Endodermal cell (in vitro differentiated cells): ENCODE measurements at regions not wholly inside any gene's neighbourhood (a gene's known extent, or its start where the extent isn't known, plus 50 kb on each side); places are given as distances from the start of the nearest gene placed in this dataset.

Experiments used
- DNase-seq: peaks from one replicate; pipeline ENCODE4 v3.0.0-alpha.2; 2017
- H3K27ac ChIP-seq: 2 replicates; pipeline ENCODE4 v1.5.1; 2013; ENCODE audit warnings: mild to moderate bottlenecking, low read depth, low read length, moderate library complexity
- H3K27me3 ChIP-seq: 2 replicates; pipeline ENCODE4 v1.6.1; 2013; ENCODE audit warnings: mild to moderate bottlenecking, low read length, moderate library complexity; ENCODE audit not compliant: insufficient read depth, control insufficient read depth, poor library complexity, severe bottlenecking
- H3K36me3 ChIP-seq: 2 replicates; pipeline ENCODE4 v1.7.0; 2013; ENCODE audit warnings: mild to moderate bottlenecking, low read length, moderate library complexity; ENCODE audit not compliant: control insufficient read depth, insufficient read depth
- H3K4me1 ChIP-seq: one replicate; pipeline ENCODE4 v1.7.0; 2013; ENCODE audit warnings: low read length; ENCODE audit not compliant: control insufficient read depth, insufficient read depth
- H3K4me3 ChIP-seq: 2 replicates; pipeline ENCODE4 v1.5.1; 2013; ENCODE audit warnings: mild to moderate bottlenecking, low read length, moderate library complexity
- H3K9ac ChIP-seq: 2 replicates; pipeline ENCODE4 v1.6.1; 2013; ENCODE audit warnings: mild to moderate bottlenecking, low read length, moderate library complexity; ENCODE audit not compliant: poor library complexity, severe bottlenecking; ENCODE audit errors: extremely low read depth
- H3K9me3 ChIP-seq: 2 replicates; pipeline ENCODE4 v1.6.1; 2013; ENCODE audit warnings: mild to moderate bottlenecking, low read length, moderate library complexity; ENCODE audit not compliant: control insufficient read depth
- H3K27ac Mint-ChIP-seq: 2 replicates; pipeline ENCODE4 v1.8.0; 2020; ENCODE audit warnings: mixed read lengths
- H3K27me3 Mint-ChIP-seq: 2 replicates; pipeline ENCODE4 v1.8.0; 2021; ENCODE audit warnings: mild to moderate bottlenecking, mixed read lengths; ENCODE audit not compliant: insufficient read depth
- H3K36me3 Mint-ChIP-seq: 2 replicates; pipeline ENCODE4 v1.8.0; 2020; ENCODE audit warnings: low read depth, mixed read lengths
- H3K4me1 Mint-ChIP-seq: 2 replicates; pipeline ENCODE4 v1.8.0; 2020; ENCODE audit warnings: mixed read lengths
- H3K4me3 Mint-ChIP-seq: 2 replicates; pipeline ENCODE4 v1.8.0; 2020; ENCODE audit warnings: mild to moderate bottlenecking, moderate library complexity, mixed read lengths
- H3K9me3 Mint-ChIP-seq: 2 replicates; pipeline ENCODE4 v1.8.0; 2020; ENCODE audit warnings: mild to moderate bottlenecking, mixed read lengths
- CTCF ChIP-seq: fragments of 200-600 bp; sonication (generic); conservative IDR thresholded peaks from 2 replicates; pipeline ENCODE4 v1.5.0; 2021; ENCODE audit warnings: antibody characterized with exemption, mild to moderate bottlenecking
- WGBS, 2 experiments: methylation state at CpG; one replicate each; pipeline versions ENCODE4 v1.1.5 to v1.1.7; 2013; ENCODE audit warnings: missing lambda C conversion rate in 2 of 2, mixed read lengths in 1 of 2; ENCODE audit not compliant: insufficient coverage in 1 of 2, insufficient read length in 1 of 2; 5-methylcytosine and 5-hydroxymethylcytosine counted together

DNA sequence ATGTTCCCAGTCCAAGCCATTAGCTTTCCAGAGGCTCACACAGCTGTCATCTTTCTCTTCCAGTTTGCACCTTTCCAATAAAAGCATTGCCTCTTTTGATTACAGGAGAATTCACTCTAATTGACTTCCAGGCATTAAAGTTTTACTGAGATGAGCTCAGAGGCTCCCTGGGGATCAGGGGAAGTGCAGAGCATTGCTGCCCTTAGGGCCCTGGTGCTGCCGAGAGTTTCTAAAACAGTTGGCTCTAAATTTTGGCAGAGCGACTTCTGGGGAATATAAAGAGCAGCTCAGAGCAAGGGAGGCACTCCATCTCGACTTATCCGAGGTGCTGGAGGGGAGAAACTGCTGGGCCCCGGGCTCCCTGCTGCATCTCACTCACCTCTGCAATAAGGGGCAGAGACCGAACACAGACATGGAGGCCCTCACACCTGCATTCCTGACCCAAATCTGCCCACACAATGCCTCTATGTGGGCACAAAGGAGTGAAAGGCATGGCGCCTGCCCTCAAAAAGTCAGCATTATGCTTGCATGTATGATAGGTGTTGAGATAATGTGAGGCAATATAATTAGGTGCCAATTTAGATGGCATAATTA is 61.7 kb downstream of the SCN11A start:
- peaks cover 10% of the 10 kb centered on the region for H3K4me1 Mint-ChIP-seq
- H3K27ac Mint-ChIP-seq, result no peak overlapping the region
- no peaks in the 10 kb centered on the region for H3K36me3 Mint-ChIP-seq
- DNase-seq, result no peak
- H3K27me3 Mint-ChIP-seq, result peaks cover 6% of the 10 kb centered on the region
- no peaks in the 10 kb centered on the region for H3K9me3 Mint-ChIP-seq
- no peaks in the 10 kb centered on the region for H3K9me3 ChIP-seq
- no peak overlapping the region for H3K4me3 Mint-ChIP-seq
- H3K27me3 ChIP-seq, result no peaks in the 10 kb centered on the region
- H3K27ac ChIP-seq, result no peak overlapping the region
- H3K4me3 ChIP-seq, result no peak overlapping the region
- 62 to 72% methylated on average over 3 to 7 of the region's 7 CpGs for WGBS, 2 experiments
- no peaks in the 10 kb centered on the region for H3K4me1 ChIP-seq
- H3K36me3 ChIP-seq, result no peaks in the 10 kb centered on the region
- no peak overlapping the region for H3K9ac ChIP-seq
- no peak for TF ChIP-seq CTCF

- no peak overlapping the region for H3K27ac ChIP-seq
- no peak for TF ChIP-seq CTCF
- H3K27ac Mint-ChIP-seq, result no peak overlapping the region
- no peaks in the 10 kb centered on the region for H3K36me3 ChIP-seq
- no peaks in the 10 kb centered on the region for H3K27me3 ChIP-seq
- H3K9me3 ChIP-seq, result no peaks in the 10 kb centered on the region
- H3K36me3 Mint-ChIP-seq, result no peaks in the 10 kb centered on the region
- no peaks in the 10 kb centered on the region for H3K4me1 ChIP-seq
- no peak overlapping the region for H3K9ac ChIP-seq
- peaks cover 10% of the 10 kb centered on the region for H3K4me1 Mint-ChIP-seq
- DNase-seq, result no peak
- no peaks in the 10 kb centered on the region for H3K9me3 Mint-ChIP-seq
- no peak overlapping the region for H3K4me3 Mint-ChIP-seq
- WGBS, 2 experiments, result 94 to 96% methylated on average over 2 to 3 of the region's 3 CpGs
- H3K4me3 ChIP-seq, result no peak overlapping the region
- peaks cover 6% of the 10 kb centered on the region for H3K27me3 Mint-ChIP-seq
Observed at GRCh38 chr3:38988955-38989354, 62.8 kb downstream of the SCN11A start.

- no peak for DNase-seq
- no peak for TF ChIP-seq CTCF
- WGBS, 2 experiments, result 74 to 83% methylated on average over 3 of the region's 3 CpGs
- H3K4me3 ChIP-seq, result no peak overlapping the region
- no peak overlapping the region for H3K27ac ChIP-seq
- no peaks in the 10 kb centered on the region for H3K27me3 ChIP-seq
- H3K4me3 Mint-ChIP-seq, result no peak overlapping the region
- no peaks in the 10 kb centered on the region for H3K9me3 ChIP-seq
- H3K36me3 ChIP-seq, result no peaks in the 10 kb centered on the region
- H3K9ac ChIP-seq, result no peak overlapping the region
- no peak overlapping the region for H3K27ac Mint-ChIP-seq
- H3K27me3 Mint-ChIP-seq, result peaks cover 6% of the 10 kb centered on the region
- H3K4me1 ChIP-seq, result no peaks in the 10 kb centered on the region
- no peaks in the 10 kb centered on the region for H3K36me3 Mint-ChIP-seq
- H3K4me1 Mint-ChIP-seq, result peaks cover 10% of the 10 kb centered on the region
- H3K9me3 Mint-ChIP-seq, result no peaks in the 10 kb centered on the region
Observed at GRCh38 chr3:38987456-38987855, 64.3 kb downstream of the SCN11A start.
